Right lobe of liver (tissue), 4 donors: ENCODE measurements at regions not wholly inside any gene's neighbourhood (a gene's known extent, or its start where the extent isn't known, plus 50 kb on each side); places are given as distances from the start of the nearest gene placed in this dataset.

Source experiments
- POLR2A ChIP-seq: fragments of 450-650 bp; IDR thresholded peaks from one replicate; pipeline ENCODE4 v1.6.1; 2017; ENCODE audit warnings: antibody characterized with exemption, mild to moderate bottlenecking
- TF ChIP-seq, protein P1 (sequence below), 4 donors: fragments of 200-600 bp in 3 of 4; fragments of 450-650 bp in 1 of 4; IDR thresholded peaks; one replicate each; pipeline versions ENCODE4 v1.5.1 to v1.8.0; 2016 to 2022; ENCODE audit warnings: antibody characterized with exemption in 4 of 4, mild to moderate bottlenecking in 2 of 4
- donor health status: DM: no; HTN: no; CAD: no.
- donor health status: DM: no; HTN: no; CAD: no.
- donor health status: DM: no; HTN: yes; CAD: no.

DNA sequence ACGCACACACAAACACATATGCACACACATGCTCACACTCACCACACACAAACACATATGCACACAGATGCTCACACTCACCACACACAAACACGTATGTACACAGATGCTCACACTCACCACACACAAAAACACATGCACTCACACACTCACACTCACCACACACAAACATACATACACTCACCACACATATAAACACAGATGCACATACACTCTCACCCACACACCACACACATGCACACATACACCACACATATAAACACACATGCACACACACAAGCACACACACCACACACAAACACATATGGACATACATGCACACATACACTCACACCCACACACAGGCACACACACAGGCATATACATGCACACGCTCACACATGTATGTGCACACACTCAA is 112.3 kb downstream of the ERMARD start:
- TF ChIP-seq, protein P1, sequence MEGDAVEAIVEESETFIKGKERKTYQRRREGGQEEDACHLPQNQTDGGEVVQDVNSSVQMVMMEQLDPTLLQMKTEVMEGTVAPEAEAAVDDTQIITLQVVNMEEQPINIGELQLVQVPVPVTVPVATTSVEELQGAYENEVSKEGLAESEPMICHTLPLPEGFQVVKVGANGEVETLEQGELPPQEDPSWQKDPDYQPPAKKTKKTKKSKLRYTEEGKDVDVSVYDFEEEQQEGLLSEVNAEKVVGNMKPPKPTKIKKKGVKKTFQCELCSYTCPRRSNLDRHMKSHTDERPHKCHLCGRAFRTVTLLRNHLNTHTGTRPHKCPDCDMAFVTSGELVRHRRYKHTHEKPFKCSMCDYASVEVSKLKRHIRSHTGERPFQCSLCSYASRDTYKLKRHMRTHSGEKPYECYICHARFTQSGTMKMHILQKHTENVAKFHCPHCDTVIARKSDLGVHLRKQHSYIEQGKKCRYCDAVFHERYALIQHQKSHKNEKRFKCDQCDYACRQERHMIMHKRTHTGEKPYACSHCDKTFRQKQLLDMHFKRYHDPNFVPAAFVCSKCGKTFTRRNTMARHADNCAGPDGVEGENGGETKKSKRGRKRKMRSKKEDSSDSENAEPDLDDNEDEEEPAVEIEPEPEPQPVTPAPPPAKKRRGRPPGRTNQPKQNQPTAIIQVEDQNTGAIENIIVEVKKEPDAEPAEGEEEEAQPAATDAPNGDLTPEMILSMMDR (IDR thresholded peaks at IDR 0.05) = no peak
- TF ChIP-seq POLR2A = no peak
